ENCODE measurements at regions not wholly inside any gene's neighbourhood (a gene's known extent, or its start where the extent isn't known, plus 50 kb on each side); places are given as distances from the start of the nearest gene placed in this dataset.

DNA sequence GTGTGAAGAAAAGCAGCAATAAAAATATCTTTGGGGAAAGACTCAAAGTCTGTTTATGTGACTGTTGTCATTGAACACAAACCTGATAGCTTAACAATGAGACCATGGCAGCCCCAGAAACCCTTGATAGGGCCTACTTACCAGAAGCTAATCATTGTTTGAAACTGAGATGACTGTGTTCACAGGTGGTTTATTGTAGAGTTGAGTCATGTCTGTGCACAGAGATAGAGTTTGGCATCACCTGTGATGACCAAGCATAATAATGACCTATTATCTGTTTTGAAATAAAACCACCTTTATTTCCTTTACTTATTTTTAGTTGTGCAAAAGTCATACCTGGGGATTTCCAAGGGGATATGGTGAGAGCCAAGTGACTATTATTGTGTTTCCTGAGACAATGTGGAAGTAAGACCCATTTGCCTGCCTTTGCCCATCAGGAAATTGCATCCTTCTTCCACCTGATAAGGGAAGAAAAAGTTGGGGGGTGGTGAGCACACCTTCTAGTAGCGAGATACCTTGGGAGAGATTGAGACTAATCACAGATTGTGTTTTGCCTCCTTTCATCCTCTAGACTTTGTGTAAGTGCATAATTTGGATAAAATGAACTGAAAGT lies 456.9 kb upstream of the JAG1 start:
- TF ChIP-seq, protein P1, sequence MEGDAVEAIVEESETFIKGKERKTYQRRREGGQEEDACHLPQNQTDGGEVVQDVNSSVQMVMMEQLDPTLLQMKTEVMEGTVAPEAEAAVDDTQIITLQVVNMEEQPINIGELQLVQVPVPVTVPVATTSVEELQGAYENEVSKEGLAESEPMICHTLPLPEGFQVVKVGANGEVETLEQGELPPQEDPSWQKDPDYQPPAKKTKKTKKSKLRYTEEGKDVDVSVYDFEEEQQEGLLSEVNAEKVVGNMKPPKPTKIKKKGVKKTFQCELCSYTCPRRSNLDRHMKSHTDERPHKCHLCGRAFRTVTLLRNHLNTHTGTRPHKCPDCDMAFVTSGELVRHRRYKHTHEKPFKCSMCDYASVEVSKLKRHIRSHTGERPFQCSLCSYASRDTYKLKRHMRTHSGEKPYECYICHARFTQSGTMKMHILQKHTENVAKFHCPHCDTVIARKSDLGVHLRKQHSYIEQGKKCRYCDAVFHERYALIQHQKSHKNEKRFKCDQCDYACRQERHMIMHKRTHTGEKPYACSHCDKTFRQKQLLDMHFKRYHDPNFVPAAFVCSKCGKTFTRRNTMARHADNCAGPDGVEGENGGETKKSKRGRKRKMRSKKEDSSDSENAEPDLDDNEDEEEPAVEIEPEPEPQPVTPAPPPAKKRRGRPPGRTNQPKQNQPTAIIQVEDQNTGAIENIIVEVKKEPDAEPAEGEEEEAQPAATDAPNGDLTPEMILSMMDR (conservative IDR thresholded peaks at IDR 0.05; ENCODE audit: control insufficient read depth, insufficient read depth, low read depth, low read length) = no peak
- no peak for DNase-seq (ENCODE audit: low read depth)
- H3K4me3 ChIP-seq (ENCODE audit: control insufficient read depth, low read depth, low read length) = no peak overlapping the region

DNA sequence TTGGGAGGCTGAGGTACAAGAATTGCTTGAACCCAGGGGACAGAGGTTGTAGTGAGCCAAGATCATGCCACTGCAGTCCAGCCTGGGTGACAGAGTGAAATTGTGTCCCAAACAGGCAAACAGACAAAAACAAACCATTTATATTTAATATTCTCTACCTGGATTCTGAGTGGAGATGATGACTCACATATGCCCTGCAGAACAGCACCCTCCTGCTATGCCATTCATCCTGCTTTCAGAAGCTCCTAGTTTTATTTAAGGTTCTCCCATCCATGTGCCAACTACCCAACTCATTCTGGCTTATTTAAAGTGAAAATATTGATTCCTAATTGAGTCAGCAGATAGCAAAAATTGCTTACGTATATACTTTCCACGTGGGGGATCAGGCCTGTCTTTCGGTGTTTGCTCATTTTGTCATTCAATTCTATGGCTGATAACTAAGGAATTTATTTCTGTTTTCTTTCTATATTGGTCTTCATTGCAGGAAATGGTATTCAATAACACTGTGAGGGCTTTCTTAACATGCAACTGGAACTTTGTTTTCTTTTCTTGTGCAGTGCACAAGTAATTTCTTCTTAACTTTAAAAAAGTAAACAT lies 459.1 kb upstream of the JAG1 start:
- H3K4me3 ChIP-seq (ENCODE audit: control insufficient read depth, low read depth, low read length) = no peak overlapping the region
- TF ChIP-seq, protein P1 (conservative IDR thresholded peaks at IDR 0.05; ENCODE audit: control insufficient read depth, insufficient read depth, low read depth, low read length) = no peak
- no peak for DNase-seq (ENCODE audit: low read depth)

DNA sequence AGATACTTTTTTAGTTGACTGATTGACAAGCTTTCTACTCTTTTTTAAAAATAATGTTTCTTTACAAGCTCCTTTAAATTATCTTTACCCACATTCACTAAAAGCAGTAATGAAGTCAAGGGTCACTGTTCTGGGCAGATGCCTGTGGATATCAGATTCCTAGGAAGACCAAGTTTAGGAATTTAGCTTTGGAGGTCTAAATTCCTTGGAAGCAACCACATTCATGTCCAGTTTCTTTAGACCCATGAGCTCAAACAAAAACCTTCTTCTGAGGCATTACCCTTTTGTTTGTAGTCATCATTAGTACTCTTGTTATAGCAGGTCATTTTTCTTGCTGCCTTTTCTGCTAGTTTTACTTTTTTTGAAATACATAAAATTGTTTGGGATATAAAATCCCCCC lies 462.9 kb upstream of the JAG1 start:
- H3K4me3 ChIP-seq (ENCODE audit: control insufficient read depth, low read depth, low read length) = no peak overlapping the region
- TF ChIP-seq, protein P1 (conservative IDR thresholded peaks at IDR 0.05; ENCODE audit: control insufficient read depth, insufficient read depth, low read depth, low read length) = no peak
- no peak for DNase-seq (ENCODE audit: low read depth)

DNA sequence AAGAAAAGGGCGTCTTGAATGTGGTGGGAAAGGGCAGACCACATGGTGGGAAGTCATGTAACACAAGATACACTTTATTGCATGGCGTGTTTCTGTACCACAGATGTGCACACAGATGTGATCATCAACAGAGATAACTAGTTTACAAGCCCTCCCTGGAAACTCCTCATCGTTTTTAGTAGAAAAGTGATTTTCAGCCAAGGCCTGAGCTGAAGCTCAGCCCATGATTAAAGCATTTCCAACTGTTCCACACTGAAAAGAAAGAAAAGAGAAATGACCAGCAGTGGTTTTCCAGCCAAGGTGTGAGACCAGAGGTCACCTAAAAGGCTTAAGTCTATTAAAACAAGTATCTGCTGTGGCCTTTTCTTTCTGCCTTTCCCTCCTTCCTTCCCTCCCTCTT lies 463.9 kb upstream of the JAG1 start:
- TF ChIP-seq, protein P1 (conservative IDR thresholded peaks at IDR 0.05; ENCODE audit: control insufficient read depth, insufficient read depth, low read depth, low read length) = no peak
- H3K4me3 ChIP-seq (ENCODE audit: control insufficient read depth, low read depth, low read length) = no peak overlapping the region
- no peak for DNase-seq (ENCODE audit: low read depth)

DNA sequence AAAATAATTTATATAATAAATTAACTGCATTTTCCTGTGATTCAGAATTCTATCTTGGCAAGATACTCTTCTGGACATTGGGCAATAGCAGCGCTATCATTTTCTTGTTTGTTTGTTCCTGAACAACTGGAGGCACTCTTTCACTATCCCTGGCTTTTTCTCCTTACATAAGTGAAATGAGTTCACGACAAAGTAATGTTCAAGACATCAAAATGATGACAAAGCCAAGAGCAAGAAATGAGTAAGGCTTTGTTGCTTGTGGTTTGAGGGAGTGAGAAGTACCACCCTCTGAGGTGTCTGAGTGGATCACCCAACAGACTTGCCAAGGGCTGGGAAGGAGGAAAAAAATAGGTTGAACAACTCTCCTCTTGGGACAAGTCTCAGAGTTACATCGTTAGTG lies 466.6 kb upstream of the JAG1 start:
- DNase-seq (ENCODE audit: low read depth) = peak; percentile 97
- TF ChIP-seq, protein P1 (conservative IDR thresholded peaks at IDR 0.05; ENCODE audit: control insufficient read depth, insufficient read depth, low read depth, low read length) = peak; percentile 7

DNA sequence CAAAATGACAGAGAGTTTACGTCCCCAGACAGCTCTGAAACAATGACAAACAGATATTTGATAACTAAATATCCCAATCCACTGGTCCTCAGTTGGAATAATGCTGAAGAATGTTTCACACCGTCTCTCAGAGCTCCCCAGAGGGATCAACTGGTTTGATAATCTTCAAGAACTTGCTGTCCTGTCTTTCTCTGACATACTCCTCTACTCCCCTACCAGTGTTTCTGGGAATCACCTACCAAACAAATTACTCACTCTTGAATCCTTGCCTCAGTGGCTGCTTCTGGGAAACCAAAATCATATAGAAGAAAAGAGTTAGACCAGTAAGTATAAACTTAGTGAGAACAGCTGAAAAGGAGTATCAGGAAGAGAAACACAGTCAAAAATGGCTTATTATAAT lies 469.7 kb upstream of the JAG1 start:
- peak; percentile 63 for DNase-seq (ENCODE audit: low read depth)
- TF ChIP-seq, protein P1 (conservative IDR thresholded peaks at IDR 0.05; ENCODE audit: control insufficient read depth, insufficient read depth, low read depth, low read length) = no peak
- H3K4me3 ChIP-seq (ENCODE audit: control insufficient read depth, low read depth, low read length) = no peak overlapping the region

More for the DNA sequence above, 466.6 kb upstream of the JAG1 start:
- H3K4me3 ChIP-seq (ENCODE audit: control insufficient read depth, low read depth, low read length) = no peak overlapping the region

Data from fibroblast of mammary gland (primary cell).